Esophagus squamous epithelium (tissue), 4 donors: ENCODE measurements at regions not wholly inside any gene's neighbourhood (a gene's known extent, or its start where the extent isn't known, plus 50 kb on each side); places are given as distances from the start of the nearest gene placed in this dataset.

Experiments used
- POLR2A ChIP-seq, 4 donors: fragments of 450-650 bp; IDR thresholded peaks; one replicate each; pipeline ENCODE4 v1.6.1; 2017; ENCODE audit warnings: antibody characterized with exemption in 4 of 4, mild to moderate bottlenecking in 4 of 4, moderate library complexity in 3 of 4
- TF ChIP-seq, protein P1 (sequence below), 6 experiments: fragments of 450-650 bp in 4 of 6; fragments of 200-600 bp in 2 of 6; sonication (generic) in 2 of 6; IDR thresholded peaks; one replicate each; pipeline ENCODE4 v1.5.1; 2016 to 2019; ENCODE audit warnings: antibody characterized with exemption in 6 of 6, mild to moderate bottlenecking in 4 of 6, moderate library complexity in 4 of 6

DNA sequence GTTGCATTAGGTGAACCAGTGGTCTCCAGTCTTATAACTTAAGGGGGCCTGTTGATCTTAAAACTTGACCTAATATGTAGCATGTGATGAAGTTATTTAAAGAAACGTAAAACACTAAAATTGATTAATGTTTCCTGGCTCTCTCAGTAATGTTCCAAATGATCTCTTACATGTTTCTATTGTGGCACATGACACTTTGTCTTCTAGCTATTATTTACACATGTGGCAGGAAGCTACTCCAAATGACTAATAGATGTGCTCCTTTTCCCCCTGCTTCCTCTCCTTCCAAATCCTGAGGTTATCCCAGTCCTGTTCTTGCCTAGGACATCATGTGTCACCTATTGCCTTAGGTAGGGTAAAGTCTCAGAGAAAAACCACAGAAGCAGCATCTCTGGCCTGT, 89.4 kb downstream of the FAS start:
- TF ChIP-seq, protein P1, sequence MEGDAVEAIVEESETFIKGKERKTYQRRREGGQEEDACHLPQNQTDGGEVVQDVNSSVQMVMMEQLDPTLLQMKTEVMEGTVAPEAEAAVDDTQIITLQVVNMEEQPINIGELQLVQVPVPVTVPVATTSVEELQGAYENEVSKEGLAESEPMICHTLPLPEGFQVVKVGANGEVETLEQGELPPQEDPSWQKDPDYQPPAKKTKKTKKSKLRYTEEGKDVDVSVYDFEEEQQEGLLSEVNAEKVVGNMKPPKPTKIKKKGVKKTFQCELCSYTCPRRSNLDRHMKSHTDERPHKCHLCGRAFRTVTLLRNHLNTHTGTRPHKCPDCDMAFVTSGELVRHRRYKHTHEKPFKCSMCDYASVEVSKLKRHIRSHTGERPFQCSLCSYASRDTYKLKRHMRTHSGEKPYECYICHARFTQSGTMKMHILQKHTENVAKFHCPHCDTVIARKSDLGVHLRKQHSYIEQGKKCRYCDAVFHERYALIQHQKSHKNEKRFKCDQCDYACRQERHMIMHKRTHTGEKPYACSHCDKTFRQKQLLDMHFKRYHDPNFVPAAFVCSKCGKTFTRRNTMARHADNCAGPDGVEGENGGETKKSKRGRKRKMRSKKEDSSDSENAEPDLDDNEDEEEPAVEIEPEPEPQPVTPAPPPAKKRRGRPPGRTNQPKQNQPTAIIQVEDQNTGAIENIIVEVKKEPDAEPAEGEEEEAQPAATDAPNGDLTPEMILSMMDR (IDR thresholded peaks at IDR 0.05): no peak
- no peak for TF ChIP-seq POLR2A (IDR thresholded peaks at IDR 0.05)
